Vagina (tissue), 2 donors: ENCODE measurements at regions not wholly inside any gene's neighbourhood (a gene's known extent, or its start where the extent isn't known, plus 50 kb on each side); places are given as distances from the start of the nearest gene placed in this dataset.
"Not testable (repeated sequence)": the region's sequence is repeated elsewhere in the genome, so short reads cannot be mapped to it uniquely, and the experiment has no call there.

Experiments
- DNase-seq, 2 donors: peaks; one replicate each; pipeline ENCODE4 v3.0.0-alpha.2; 2017; ENCODE audit errors: extremely low spot score in 2 of 2
- H3K27ac ChIP-seq: fragments of 200-600 bp; sonication (generic); one replicate; pipeline ENCODE4 v1.5.1; 2019
- H3K27me3 ChIP-seq: fragments of 200-600 bp; sonication (generic); one replicate; pipeline ENCODE4 v1.5.1; 2019
- H3K36me3 ChIP-seq, 2 donors: fragments of 200-600 bp; sonication (generic); one replicate each; pipeline ENCODE4 v1.5.1; 2017 to 2019
- H3K4me1 ChIP-seq: fragments of 200-600 bp; sonication (generic); one replicate; pipeline ENCODE4 v1.5.1; 2019
- H3K4me3 ChIP-seq, 2 donors: fragments of 200-600 bp; sonication (generic); 1 replicate in 1 of 2; 2 replicates in 1 of 2; pipeline ENCODE4 v1.5.1; 2016 to 2019
- H3K9me3 ChIP-seq: fragments of 200-600 bp; sonication (generic); one replicate; pipeline ENCODE4 v1.5.1; 2019
- CTCF ChIP-seq, 3 experiments: fragments of 450-650 bp in 2 of 3; fragments of 200-600 bp in 1 of 3; sonication (generic) in 1 of 3; IDR thresholded peaks; one replicate each; pipeline ENCODE4 v1.5.1; 2017 to 2019; ENCODE audit warnings: antibody characterized with exemption in 3 of 3, mild to moderate bottlenecking in 2 of 3, moderate library complexity in 2 of 3
- POLR2A ChIP-seq, 2 donors: fragments of 450-650 bp; IDR thresholded peaks; one replicate each; pipeline ENCODE4 v1.6.1; 2017; ENCODE audit warnings: antibody characterized with exemption in 2 of 2, mild to moderate bottlenecking in 2 of 2, moderate library complexity in 2 of 2
- POLR2AphosphoS5 ChIP-seq, 2 donors: sonication (generic); formaldehyde crosslinking; IDR thresholded peaks; one replicate each; pipeline ENCODE4 v1.9.0; 2017; ENCODE audit warnings: antibody characterized with exemption in 2 of 2, mild to moderate bottlenecking in 2 of 2, low read depth in 1 of 2; ENCODE audit not compliant: insufficient read depth in 1 of 2
- intact Hi-C: fragments of 100-400 bp; cut with DNase I; formaldehyde crosslinking; loops from one replicate; pipeline ENCODE4 v1.15.1; 2023

DNA sequence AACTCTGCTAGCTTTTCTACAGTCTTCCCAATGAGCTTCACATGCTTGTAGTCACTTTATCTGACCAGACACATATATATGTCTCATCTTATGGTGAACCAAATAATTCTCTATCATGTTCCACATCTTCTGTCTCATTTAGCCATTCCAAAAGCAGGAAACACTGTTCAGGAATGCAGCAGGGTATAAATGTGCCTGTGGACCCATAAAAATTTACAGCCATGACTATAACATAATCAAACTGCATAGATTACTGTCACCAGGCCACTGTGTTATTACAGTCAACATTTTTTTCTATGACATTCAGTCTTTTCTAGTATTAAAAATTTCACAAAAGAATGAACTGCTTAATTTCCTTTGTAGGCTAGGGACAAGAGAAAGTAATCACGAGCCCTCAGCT lies 170.0 kb upstream of the NPY2R start:
- DNase-seq = no peak
- Histone ChIP-seq H3K27me3 (no peaks in the 10 kb centered on the region), H3K4me3 (no peak overlapping the region), H3K9me3 (no peaks in the 10 kb centered on the region), H3K27ac (no peak overlapping the region), H3K4me1 (no peaks in the 10 kb centered on the region), H3K36me3 (no peaks in the 10 kb centered on the region)
- TF ChIP-seq CTCF (IDR thresholded peaks at IDR 0.05) = no peak
- no peak for TF ChIP-seq POLR2AphosphoS5 (IDR thresholded peaks at IDR 0.05; ENCODE audit: insufficient read depth in 1 of 2, low read depth in 1 of 2)
- no peak for TF ChIP-seq POLR2A (IDR thresholded peaks at IDR 0.05)
- intact Hi-C loops = no loop called here

DNA sequence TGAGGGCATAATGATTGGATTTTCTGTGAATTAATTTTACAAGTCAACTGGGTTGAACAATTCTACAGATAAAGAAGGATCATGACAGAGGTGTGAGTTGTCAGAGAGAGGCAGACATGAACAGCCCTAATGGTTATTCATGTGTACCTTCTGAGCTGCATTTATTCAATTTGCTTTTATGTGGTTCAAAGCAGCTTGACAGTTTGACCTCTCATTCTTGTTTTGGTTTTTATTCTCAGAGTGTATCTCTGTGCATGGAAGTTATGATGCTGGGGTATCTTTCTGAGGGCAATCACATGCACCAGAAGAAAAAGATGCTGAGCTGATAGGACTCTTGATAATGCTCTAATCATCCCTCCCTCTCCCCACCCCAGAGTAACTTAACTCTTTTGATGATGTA lies 169.3 kb upstream of the NPY2R start:
- no peak overlapping the region for H3K27ac ChIP-seq
- intact Hi-C loops = no loop called here
- no peak for TF ChIP-seq POLR2A (IDR thresholded peaks at IDR 0.05)
- TF ChIP-seq CTCF (IDR thresholded peaks at IDR 0.05) = no peak
- no peak for TF ChIP-seq POLR2AphosphoS5 (IDR thresholded peaks at IDR 0.05; ENCODE audit: insufficient read depth in 1 of 2, low read depth in 1 of 2)
- no peaks in the 10 kb centered on the region for H3K9me3 ChIP-seq
- H3K36me3 ChIP-seq = no peaks in the 10 kb centered on the region
- no peak overlapping the region for H3K4me3 ChIP-seq
- H3K27me3 ChIP-seq = no peaks in the 10 kb centered on the region
- DNase-seq = no peak
- no peaks in the 10 kb centered on the region for H3K4me1 ChIP-seq

GRCh38 chr4:155040031-155040430 lies 168.4 kb upstream of the NPY2R start:
- intact Hi-C loops = no loop called here
- no peaks in the 10 kb centered on the region for H3K27me3 ChIP-seq
- H3K27ac ChIP-seq = no peak overlapping the region
- no peaks in the 10 kb centered on the region for H3K9me3 ChIP-seq
- DNase-seq = no peak
- no peak overlapping the region for H3K4me3 ChIP-seq
- H3K4me1 ChIP-seq = no peaks in the 10 kb centered on the region
- H3K36me3 ChIP-seq = no peaks in the 10 kb centered on the region
- no peak for TF ChIP-seq POLR2AphosphoS5 (IDR thresholded peaks at IDR 0.05; ENCODE audit: insufficient read depth in 1 of 2, low read depth in 1 of 2)
- TF ChIP-seq POLR2A (IDR thresholded peaks at IDR 0.05) = no peak
- no peak for TF ChIP-seq CTCF (IDR thresholded peaks at IDR 0.05)

DNA sequence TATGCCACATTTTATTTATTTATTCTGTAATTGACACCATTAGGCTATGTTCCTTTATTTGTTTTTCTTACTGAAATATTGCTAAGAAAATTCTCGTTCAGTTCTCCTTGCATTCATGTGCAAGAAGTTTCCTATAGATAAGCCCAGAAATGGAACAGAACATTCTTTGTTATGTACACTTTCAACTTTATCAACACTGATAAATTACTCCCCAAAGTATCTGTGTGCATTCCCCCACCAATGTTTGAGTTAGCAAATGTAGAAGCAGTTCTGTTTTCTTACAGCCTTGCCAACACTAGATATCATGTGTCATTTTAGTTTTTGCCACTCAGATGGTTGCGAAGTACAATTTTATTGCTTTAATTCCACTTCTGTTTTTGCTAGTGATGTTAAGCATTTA lies 166.4 kb upstream of the NPY2R start:
- TF ChIP-seq CTCF (IDR thresholded peaks at IDR 0.05) (no peak), POLR2AphosphoS5 (IDR thresholded peaks at IDR 0.05; ENCODE audit: insufficient read depth in 1 of 2, low read depth in 1 of 2) (no peak), POLR2A (IDR thresholded peaks at IDR 0.05) (no peak)
- H3K9me3 ChIP-seq = no peaks in the 10 kb centered on the region
- H3K27ac ChIP-seq = no peak overlapping the region
- H3K4me1 ChIP-seq = no peaks in the 10 kb centered on the region
- intact Hi-C loops = no loop called here
- no peaks in the 10 kb centered on the region for H3K27me3 ChIP-seq
- H3K36me3 ChIP-seq = no peaks in the 10 kb centered on the region
- no peak for DNase-seq
- H3K4me3 ChIP-seq = no peak overlapping the region

DNA sequence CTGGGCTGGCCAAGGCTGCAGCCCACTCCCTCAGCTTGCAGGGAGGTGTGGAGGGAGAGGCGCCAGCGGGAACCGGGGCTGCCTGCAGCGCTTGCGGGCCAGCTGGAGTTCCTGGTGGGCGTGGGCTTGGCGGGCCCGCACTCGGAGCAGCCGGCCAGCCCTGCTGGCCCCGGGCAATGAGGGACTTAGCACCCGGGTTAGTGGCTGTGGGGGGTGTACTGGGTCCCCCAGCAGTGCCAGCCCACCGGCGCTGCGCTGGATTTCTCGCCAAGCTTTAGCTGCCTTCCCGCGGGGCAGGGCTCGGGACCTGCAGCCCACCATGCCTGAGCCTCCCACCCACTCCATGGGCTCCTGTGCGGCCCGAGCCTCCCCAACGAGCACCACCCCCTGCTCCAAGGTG lies 164.2 kb upstream of the NPY2R start:
- H3K4me1 ChIP-seq, intact Hi-C loops, H3K27me3 ChIP-seq, H3K27ac ChIP-seq, DNase-seq, H3K9me3 ChIP-seq, H3K36me3 ChIP-seq, H3K4me3 ChIP-seq: not testable (repeated sequence)

DNA sequence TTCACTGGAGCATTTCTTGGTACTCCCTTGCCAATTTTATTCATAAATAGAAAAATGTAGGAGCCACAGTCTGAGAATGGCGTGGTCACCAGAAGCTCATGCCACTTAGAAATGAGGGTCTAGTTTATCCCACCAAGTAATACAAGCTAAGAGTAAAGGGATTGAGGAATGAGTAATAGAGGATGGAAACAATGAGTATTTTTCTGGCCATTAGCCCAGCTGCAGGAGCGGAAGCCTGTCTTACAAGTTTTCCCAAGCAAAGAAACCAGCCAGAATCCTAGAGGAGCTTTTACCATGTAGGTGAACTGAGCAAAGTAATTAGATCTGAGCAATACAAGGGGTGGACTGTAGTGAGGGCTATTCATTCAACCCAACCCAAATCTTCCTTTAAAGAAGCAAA lies 160.7 kb upstream of the NPY2R start:
- intact Hi-C loops = no loop called here
- TF ChIP-seq CTCF (IDR thresholded peaks at IDR 0.05) (no peak), POLR2AphosphoS5 (IDR thresholded peaks at IDR 0.05; ENCODE audit: insufficient read depth in 1 of 2, low read depth in 1 of 2) (no peak), POLR2A (IDR thresholded peaks at IDR 0.05) (no peak)
- Histone ChIP-seq H3K27me3 (no peaks in the 10 kb centered on the region), H3K36me3 (no peaks in the 10 kb centered on the region), H3K9me3 (no peaks in the 10 kb centered on the region), H3K4me3 (no peak overlapping the region), H3K4me1 (no peaks in the 10 kb centered on the region), H3K27ac (no peak overlapping the region)
- DNase-seq = no peak

GRCh38 chr4:155054042-155054441 lies 154.4 kb upstream of the NPY2R start:
- DNase-seq, H3K4me1 ChIP-seq, H3K9me3 ChIP-seq, H3K36me3 ChIP-seq, H3K4me3 ChIP-seq, H3K27me3 ChIP-seq, H3K27ac ChIP-seq, intact Hi-C loops: not testable (repeated sequence)
